Mucosa of descending colon (tissue), 3 donors: ENCODE measurements at regions not wholly inside any gene's neighbourhood (a gene's known extent, or its start where the extent isn't known, plus 50 kb on each side); places are given as distances from the start of the nearest gene placed in this dataset.

Experiments
- ATAC-seq: fragments of 200-7000 bp; cut with Tn5 transposase; one replicate; pipeline ENCODE4 v1.9.1; 2020; ENCODE audit warnings: mild to moderate bottlenecking, moderate library complexity
- DNase-seq, 3 donors: peaks; one replicate each; pipeline ENCODE4 v3.0.0-alpha.2; 2020
- H3K36me3 ChIP-seq: fragments of 200-600 bp; one replicate; pipeline ENCODE4 v1.8.0; 2021; ENCODE audit warnings: low read depth, mild to moderate bottlenecking
- H3K4me1 ChIP-seq: fragments of 200-600 bp; one replicate; pipeline ENCODE4 v1.8.0; 2021; ENCODE audit warnings: low read depth, mild to moderate bottlenecking
- H3K4me3 ChIP-seq: fragments of 200-600 bp; one replicate; pipeline ENCODE4 v1.8.0; 2021; ENCODE audit warnings: mild to moderate bottlenecking
- H3K9me3 ChIP-seq: fragments of 200-600 bp; one replicate; pipeline ENCODE4 v1.8.0; 2021; ENCODE audit warnings: mild to moderate bottlenecking
- intact Hi-C, 2 donors: fragments of 100-400 bp; cut with DNase I in 1 of 2; cut with micrococcal nuclease in 1 of 2; formaldehyde crosslinking; loops; one replicate each; pipeline versions ENCODE4 v1.11.0 to v1.11.1; 2022; cut with DNase I, micrococcal nuclease
- TF ChIP-seq, protein P1 (sequence below): fragments of 200-600 bp; IDR thresholded peaks from one replicate; pipeline ENCODE4 v1.8.0; 2022; ENCODE audit warnings: antibody characterized with exemption, mild to moderate bottlenecking
- donor health status: DM: no; HTN: no; CAD: no; lungs with moderate emphysema.
- donor health status: DM: no; HTN: no; CAD: no.
- donor health status: DM: no; HTN: yes; CAD: no.

DNA sequence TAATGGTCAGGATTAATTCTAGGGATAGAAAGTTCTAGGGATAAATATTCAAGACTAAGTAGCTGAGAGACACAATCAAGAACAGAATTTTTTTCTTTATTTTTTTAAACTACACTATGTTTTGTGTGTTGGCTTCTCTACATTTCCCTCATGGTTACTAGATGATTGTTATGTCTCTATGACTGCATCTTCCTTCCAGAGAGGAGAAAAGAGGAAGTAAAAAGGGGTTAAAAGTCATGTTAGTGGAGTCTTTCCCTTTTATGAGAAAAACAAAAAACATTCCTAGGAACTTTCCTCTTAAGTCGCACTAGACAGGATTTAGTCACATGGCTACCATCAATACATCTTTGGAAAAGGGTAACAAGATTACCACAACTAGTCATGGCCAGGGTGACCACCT is 375.0 kb downstream of the KCNJ2 start:
- no peak overlapping the region for H3K4me3 ChIP-seq
- H3K4me1 ChIP-seq = no peaks in the 10 kb centered on the region
- no peaks in the 10 kb centered on the region for H3K9me3 ChIP-seq
- DNase-seq = no peak
- TF ChIP-seq, protein P1, sequence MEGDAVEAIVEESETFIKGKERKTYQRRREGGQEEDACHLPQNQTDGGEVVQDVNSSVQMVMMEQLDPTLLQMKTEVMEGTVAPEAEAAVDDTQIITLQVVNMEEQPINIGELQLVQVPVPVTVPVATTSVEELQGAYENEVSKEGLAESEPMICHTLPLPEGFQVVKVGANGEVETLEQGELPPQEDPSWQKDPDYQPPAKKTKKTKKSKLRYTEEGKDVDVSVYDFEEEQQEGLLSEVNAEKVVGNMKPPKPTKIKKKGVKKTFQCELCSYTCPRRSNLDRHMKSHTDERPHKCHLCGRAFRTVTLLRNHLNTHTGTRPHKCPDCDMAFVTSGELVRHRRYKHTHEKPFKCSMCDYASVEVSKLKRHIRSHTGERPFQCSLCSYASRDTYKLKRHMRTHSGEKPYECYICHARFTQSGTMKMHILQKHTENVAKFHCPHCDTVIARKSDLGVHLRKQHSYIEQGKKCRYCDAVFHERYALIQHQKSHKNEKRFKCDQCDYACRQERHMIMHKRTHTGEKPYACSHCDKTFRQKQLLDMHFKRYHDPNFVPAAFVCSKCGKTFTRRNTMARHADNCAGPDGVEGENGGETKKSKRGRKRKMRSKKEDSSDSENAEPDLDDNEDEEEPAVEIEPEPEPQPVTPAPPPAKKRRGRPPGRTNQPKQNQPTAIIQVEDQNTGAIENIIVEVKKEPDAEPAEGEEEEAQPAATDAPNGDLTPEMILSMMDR = no peak
- no peak for ATAC-seq
- intact Hi-C loops = no loop called here
- no peaks in the 10 kb centered on the region for H3K36me3 ChIP-seq

DNA sequence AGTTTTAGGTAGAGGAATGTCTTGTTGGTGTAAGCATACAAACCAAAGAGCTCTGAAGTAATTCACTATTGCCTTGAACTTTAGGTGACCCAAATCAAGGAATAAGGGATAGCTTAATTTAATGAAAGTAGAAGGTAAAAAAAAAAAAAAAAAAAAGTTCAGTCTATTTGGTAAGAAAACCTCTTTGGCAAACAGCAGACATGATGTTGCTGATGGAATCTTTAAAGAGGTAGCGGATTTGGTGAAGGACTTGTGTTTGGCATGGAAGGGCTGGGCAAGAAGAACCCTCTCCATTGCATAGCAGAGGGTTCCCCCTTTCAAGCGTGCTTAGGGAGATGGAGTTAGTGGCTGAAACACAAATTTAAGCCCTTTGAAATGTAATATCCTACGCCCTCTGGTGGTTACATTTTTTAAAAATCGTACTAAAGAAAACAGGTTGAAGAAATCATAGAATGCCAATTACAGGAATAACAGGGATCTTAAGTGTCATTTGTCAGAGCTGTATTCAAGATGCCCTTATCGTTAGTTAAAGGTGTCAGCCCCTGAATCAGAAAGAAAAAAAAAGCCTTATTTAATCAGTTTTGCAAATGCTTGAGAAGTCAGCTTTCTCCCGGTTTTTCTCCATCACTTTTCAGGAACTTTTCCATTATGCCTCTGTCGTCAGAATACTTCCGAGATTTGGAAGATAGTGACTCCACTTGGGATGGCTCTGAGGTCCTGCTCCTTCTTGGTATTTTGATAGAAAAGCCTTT is 383.1 kb downstream of the KCNJ2 start:
- Histone ChIP-seq H3K4me3 (no peak overlapping the region), H3K36me3 (no peaks in the 10 kb centered on the region), H3K9me3 (no peaks in the 10 kb centered on the region), H3K4me1 (no peaks in the 10 kb centered on the region)
- peak; percentile 67 for ATAC-seq
- intact Hi-C loops = no loop called here
- TF ChIP-seq, protein P1 = peak; percentile 20
- peak in 1 of 3 donors; percentile 14 for DNase-seq

DNA sequence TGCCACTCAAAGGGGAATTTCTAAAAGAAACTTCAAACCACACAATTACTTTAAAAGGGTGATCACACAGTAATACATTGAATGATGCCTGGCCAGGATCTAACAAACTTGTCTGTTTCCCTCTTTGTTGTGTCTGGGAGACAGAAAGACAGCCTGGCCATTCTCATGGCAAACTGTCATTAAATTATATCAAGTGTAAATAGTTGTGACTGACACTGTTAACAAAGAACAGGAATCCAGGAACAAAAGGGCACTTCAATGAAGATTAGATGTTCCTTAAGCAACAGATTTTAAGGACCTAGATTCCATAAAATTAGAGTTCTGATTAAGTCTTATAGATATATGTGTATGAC is 383.6 kb downstream of the KCNJ2 start:
- no peaks in the 10 kb centered on the region for H3K9me3 ChIP-seq
- intact Hi-C loops = no loop called here
- DNase-seq (no peak), ATAC-seq (no peak)
- H3K4me3 ChIP-seq = no peak overlapping the region
- no peaks in the 10 kb centered on the region for H3K36me3 ChIP-seq
- TF ChIP-seq, protein P1 = no peak
- H3K4me1 ChIP-seq = no peaks in the 10 kb centered on the region

DNA sequence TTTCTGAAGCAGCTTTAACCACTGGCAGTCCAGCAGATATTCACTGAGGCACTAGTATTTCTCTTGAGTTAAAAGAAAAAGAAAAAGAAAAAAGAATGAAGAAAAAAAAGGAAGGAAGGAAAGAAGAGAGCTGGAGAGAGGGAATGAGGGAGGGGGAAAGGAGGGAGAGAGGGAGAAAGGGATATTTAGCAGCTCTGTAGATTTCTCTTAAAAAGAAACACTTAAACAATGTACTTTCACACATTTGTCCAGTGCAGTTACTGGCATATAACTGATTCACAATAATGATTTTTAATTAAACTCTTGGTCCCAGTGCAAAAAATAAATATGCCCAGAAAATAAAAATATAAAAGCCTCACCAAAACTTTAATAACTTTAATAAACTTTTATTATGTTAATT is 386.4 kb downstream of the KCNJ2 start:
- intact Hi-C loops = no loop called here
- Histone ChIP-seq H3K4me1 (no peaks in the 10 kb centered on the region), H3K36me3 (no peaks in the 10 kb centered on the region), H3K9me3 (no peaks in the 10 kb centered on the region), H3K4me3 (no peak overlapping the region)
- DNase-seq (no peak), ATAC-seq (no peak)
- TF ChIP-seq, protein P1 = no peak

DNA sequence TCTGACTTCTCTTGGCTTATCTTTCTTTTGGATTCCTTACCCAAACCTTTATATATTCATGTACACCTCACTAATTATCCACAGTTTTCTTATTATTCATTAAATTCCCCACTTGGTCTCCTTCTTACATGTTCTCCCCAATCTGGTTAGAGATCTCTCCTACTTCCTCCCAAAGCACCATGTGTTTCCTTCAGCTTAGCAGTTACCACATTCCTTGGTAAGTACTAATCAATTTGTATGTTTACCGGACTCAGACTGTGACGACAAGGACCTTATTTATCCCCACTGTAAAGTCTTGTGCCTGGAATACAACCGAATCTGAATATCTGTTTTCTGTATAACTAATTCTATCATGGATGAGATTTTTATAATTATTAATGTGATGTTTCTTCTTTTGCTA is 389.5 kb downstream of the KCNJ2 start:
- DNase-seq (no peak), ATAC-seq (no peak)
- Histone ChIP-seq H3K36me3 (no peaks in the 10 kb centered on the region), H3K4me3 (no peak overlapping the region), H3K9me3 (no peaks in the 10 kb centered on the region), H3K4me1 (no peaks in the 10 kb centered on the region)
- intact Hi-C loops = no loop called here
- TF ChIP-seq, protein P1 = no peak

DNA sequence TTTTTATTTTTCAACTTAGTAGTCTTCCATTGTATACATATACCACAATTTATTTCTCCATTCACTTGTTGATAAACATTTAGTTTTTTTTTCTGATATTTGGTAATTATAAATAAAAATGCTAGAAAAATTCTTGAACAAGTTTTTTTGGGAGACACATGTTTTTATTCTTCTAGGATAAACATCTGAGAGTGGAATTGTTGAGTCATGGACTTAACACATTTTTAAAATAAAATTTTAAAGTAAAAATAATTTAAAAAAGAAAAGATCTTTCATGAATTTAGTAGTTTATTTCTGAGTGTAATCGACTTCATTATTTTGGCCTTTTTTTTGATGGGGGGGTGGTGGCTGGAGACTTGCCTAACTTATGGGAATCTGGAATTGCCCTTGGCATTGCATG is 391.1 kb downstream of the KCNJ2 start:
- DNase-seq = no peak
- Histone ChIP-seq H3K4me1 (no peaks in the 10 kb centered on the region), H3K4me3 (no peak overlapping the region), H3K9me3 (no peaks in the 10 kb centered on the region), H3K36me3 (no peaks in the 10 kb centered on the region)
- no peak for ATAC-seq
- TF ChIP-seq, protein P1 = no peak
- intact Hi-C loops = no loop called here
